GM19372 (cell line): ENCODE measurements at regions not wholly inside any gene's neighbourhood (a gene's known extent, or its start where the extent isn't known, plus 50 kb on each side); places are given as distances from the start of the nearest gene placed in this dataset.

Source experiments
- ATAC-seq: cut with Tn5 transposase; IDR thresholded peaks from one replicate; pipeline ENCODE4 v1.9.1; 2021; ENCODE audit warnings: mild to moderate bottlenecking, low read depth, moderate library complexity; ENCODE audit not compliant: unreplicated experiment

GRCh38 chr5:163381832-163382231 is 55.6 kb upstream of the CCNG1 start:
- no peak for ATAC-seq

GRCh38 chr5:163383754-163384153 is 53.6 kb upstream of the CCNG1 start:
- ATAC-seq: no peak

- ATAC-seq: no peak
These were observed 52.7 kb upstream of the CCNG1 start for GRCh38 chr5:163384669-163385068.

- no peak for ATAC-seq
These were observed 52.1 kb upstream of the CCNG1 start for GRCh38 chr5:163385271-163385670.

- no peak for ATAC-seq
These were observed 51.6 kb upstream of the CCNG1 start for GRCh38 chr5:163385824-163386223.

DNA sequence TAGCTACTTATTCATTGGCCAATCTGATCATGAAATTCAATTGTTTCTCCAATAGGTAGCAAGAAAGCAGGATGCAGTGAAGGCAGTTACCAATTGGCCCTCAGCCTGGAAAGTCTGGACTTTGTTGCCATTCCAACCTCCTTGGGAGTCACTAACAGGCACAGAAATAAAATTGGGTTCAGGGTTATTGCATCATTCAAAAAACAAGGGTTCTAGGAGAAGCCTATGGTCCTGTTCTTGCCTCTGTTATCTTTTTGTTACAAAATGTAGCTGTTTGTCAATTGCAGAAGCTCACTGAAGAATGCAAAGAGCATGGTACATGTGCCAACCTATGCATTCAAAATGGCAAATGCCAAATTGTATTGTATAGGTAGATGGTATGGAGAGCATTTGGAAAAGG is 51.0 kb upstream of the CCNG1 start:
- no peak for ATAC-seq

GRCh38 chr5:163387589-163388343 is 49.6 kb upstream of the CCNG1 start:
- ATAC-seq: no peak
